Activated CD4-positive, alpha-beta T cell treated with anti-CD3 and anti-CD28 coated beads, Interleukin-2, Interleukin-4, amounts not matched to agents 100 ng/mL and 50 ng/mL, durations not matched to agents 16 hours and 8 hours (primary cell): ENCODE measurements at regions not wholly inside any gene's neighbourhood (a gene's known extent, or its start where the extent isn't known, plus 50 kb on each side); places are given as distances from the start of the nearest gene placed in this dataset.

Experiments used
- DNase-seq: peaks from one replicate; pipeline ENCODE4 v3.0.0-alpha.2; 2020; ENCODE audit warnings: low spot score

- no peak for DNase-seq
These were observed 171.6 kb upstream of the PIEZO2 start for GRCh38 chr18:11320986-11321385.

GRCh38 chr18:11316546-11316945, 167.2 kb upstream of the PIEZO2 start:
- no peak for DNase-seq

- peak; percentile 40 for DNase-seq
These were observed 161.2 kb upstream of the PIEZO2 start for GRCh38 chr18:11310476-11311086.

GRCh38 chr18:11309172-11309571, 159.8 kb upstream of the PIEZO2 start:
- DNase-seq: peak; percentile 6

- peak; percentile 15 for DNase-seq
These were observed 159.1 kb upstream of the PIEZO2 start for GRCh38 chr18:11308499-11308898.

GRCh38 chr18:11307716-11308115, 158.3 kb upstream of the PIEZO2 start:
- DNase-seq: no peak

GRCh38 chr18:11305507-11305906, 156.1 kb upstream of the PIEZO2 start:
- DNase-seq: no peak

GRCh38 chr18:11304928-11305327, 155.6 kb upstream of the PIEZO2 start:
- DNase-seq: no peak

GRCh38 chr18:11296946-11297345, 147.6 kb upstream of the PIEZO2 start:
- DNase-seq: no peak

- DNase-seq: no peak
These were observed 144.4 kb upstream of the PIEZO2 start for GRCh38 chr18:11293794-11294193.

- no peak for DNase-seq
These were observed 141.4 kb upstream of the PIEZO2 start for GRCh38 chr18:11290786-11291185.

- DNase-seq: no peak
These were observed 139.9 kb upstream of the PIEZO2 start for GRCh38 chr18:11289248-11289647.

- DNase-seq: no peak
These were observed 139.0 kb upstream of the PIEZO2 start for GRCh38 chr18:11288401-11288800.

- no peak for DNase-seq
These were observed 137.1 kb upstream of the PIEZO2 start for GRCh38 chr18:11286431-11286830.

- no peak for DNase-seq
These were observed 135.4 kb upstream of the PIEZO2 start for GRCh38 chr18:11284811-11285210.

GRCh38 chr18:11284349-11284748, 135.0 kb upstream of the PIEZO2 start:
- no peak for DNase-seq

- DNase-seq: no peak
These were observed 134.3 kb upstream of the PIEZO2 start for GRCh38 chr18:11283479-11284161.

- DNase-seq: no peak
These were observed 130.1 kb upstream of the PIEZO2 start for GRCh38 chr18:11279461-11279860.

GRCh38 chr18:11276678-11277077, 127.3 kb upstream of the PIEZO2 start:
- DNase-seq: no peak

GRCh38 chr18:11274144-11274794, 124.9 kb upstream of the PIEZO2 start:
- DNase-seq: no peak

- no peak for DNase-seq
These were observed 123.1 kb upstream of the PIEZO2 start for GRCh38 chr18:11272516-11272915.

- DNase-seq: no peak
These were observed 122.6 kb upstream of the PIEZO2 start for GRCh38 chr18:11271954-11272353.

- DNase-seq: no peak
These were observed 119.9 kb upstream of the PIEZO2 start for GRCh38 chr18:11269257-11269656.
